GM12878 (cell line): ENCODE measurements at regions not wholly inside any gene's neighbourhood (a gene's known extent, or its start where the extent isn't known, plus 50 kb on each side); places are given as distances from the start of the nearest gene placed in this dataset.

Source experiments
- ATAC-seq: fragments of 200-7000 bp; cut with Tn5 transposase; 3 replicates; pipeline ENCODE4 v1.9.1; 2020; ENCODE audit warnings: mild to moderate bottlenecking, moderate library complexity
- BruUV-seq: library from RNA; stranded (reverse); fragments of 400-500 nt; replicated peaks from 2 replicates; lab custom pipeline; 2021; lab: Mats Ljungman, UMichigan
- CTCF ChIA-PET: fragments of 300-600 bp; sonication (Branson Sonifier 250); formaldehyde crosslinking; extraction: SDS; loops from one replicate; lab custom pipeline; 2021; ENCODE audit warnings: inconsistent platforms; lab: Yijun Ruan, JAX
- POLR2A ChIA-PET: fragments of 350-600 bp; formaldehyde crosslinking; extraction: SDS; loops from one replicate; lab custom pipeline; 2021; ENCODE audit warnings: inconsistent platforms; lab: Charles Lee
- RAD21 ChIA-PET: fragments of 300-600 bp; sonication (Branson Sonifier 250); formaldehyde crosslinking; loops from one replicate; lab custom pipeline; 2023; ENCODE audit warnings: antibody characterized with exemption; ENCODE audit not compliant: unreplicated experiment; lab: Charles Lee
- SMC1A ChIA-PET: fragments of 300-600 bp; sonication (Branson Sonifier 250); formaldehyde crosslinking; loops from one replicate; lab custom pipeline; 2023; ENCODE audit not compliant: unreplicated experiment, uncharacterized antibody; lab: Charles Lee
- DNase-seq: peaks from one replicate; pipeline ENCODE4 v3.0.0-alpha.2; 2011; ENCODE audit warnings: low read depth, low spot score
- FAIRE-seq: peaks from 3 replicates; lab custom pipeline; 2011; peaks lifted over from hg19 to GRCh38; lab: Jason Lieb, UNC
- H2AFZ ChIP-seq: 2 replicates; pipeline ENCODE4 v1.6.0; 2011; ENCODE audit warnings: low read depth, low read length, control low read depth; ENCODE audit not compliant: control insufficient read depth
- H3K27ac ChIP-seq: 2 replicates; pipeline ENCODE4 v1.5.1; 2011; ENCODE audit warnings: control low read depth; ENCODE audit not compliant: control insufficient read depth, insufficient read depth
- H3K27me3 ChIP-seq, 2 experiments: replicated peaks in 1 of 2; 2 replicates each; pipeline versions ENCODE4 v1.6.0 to v1.6.1; 2011; ENCODE audit warnings: low read length in 1 of 2; ENCODE audit not compliant: control insufficient read depth in 2 of 2, insufficient read depth in 2 of 2
- H3K36me3 ChIP-seq, 2 experiments: 2 replicates each; pipeline ENCODE4 v1.5.1; 2011; ENCODE audit warnings: low read length in 1 of 2; ENCODE audit not compliant: control insufficient read depth in 2 of 2, insufficient read depth in 2 of 2
- H3K4me1 ChIP-seq: 2 replicates; pipeline ENCODE4 v1.6.1; 2011; ENCODE audit warnings: mild to moderate bottlenecking, low read length, moderate library complexity, mixed read lengths; ENCODE audit not compliant: control insufficient read depth, insufficient read depth
- H3K4me2 ChIP-seq: 2 replicates; pipeline ENCODE4 v1.6.0; 2011; ENCODE audit warnings: control low read depth; ENCODE audit not compliant: control insufficient read depth, insufficient read depth
- H3K4me3 ChIP-seq: fragments of 200-600 bp; sonication (generic); 2 replicates; pipeline ENCODE4 v1.5.1; 2016
- H3K79me2 ChIP-seq: 2 replicates; pipeline ENCODE4 v1.6.0; 2011; ENCODE audit warnings: low read length; ENCODE audit not compliant: control insufficient read depth, insufficient read depth
- H3K9ac ChIP-seq: 2 replicates; pipeline ENCODE4 v1.8.0; 2011; ENCODE audit warnings: low read length, control low read depth, mixed read lengths; ENCODE audit not compliant: control insufficient read depth, insufficient read depth
- H3K9me3 ChIP-seq: replicated peaks from 3 replicates; pipeline ENCODE4 v1.5.1; 2011; ENCODE audit warnings: mild to moderate bottlenecking, low read length; ENCODE audit not compliant: control insufficient read depth, insufficient read depth
- H4K20me1 ChIP-seq: 2 replicates; pipeline ENCODE4 v1.6.0; 2011; ENCODE audit not compliant: control insufficient read depth, insufficient read depth
- CEBPB ChIP-seq, 2 experiments: fragments of 150-350 bp in 1 of 2; IDR thresholded peaks; 2 replicates each; pipeline ENCODE4 v1.6.1; 2012 to 2014; ENCODE audit warnings: low read depth in 2 of 2, low read length in 2 of 2, borderline replicate concordance in 1 of 2, inconsistent platforms in 1 of 2
- CHD1 ChIP-seq: IDR thresholded peaks from 2 replicates; pipeline ENCODE4 v1.6.1; 2012; ENCODE audit warnings: low read depth, low read length, improper control_type of control experiment
- IKZF2 ChIP-seq, 2 experiments: fragments of 450-650 bp; IDR thresholded peaks; 2 replicates each; pipeline ENCODE4 v1.6.1; 2017; ENCODE audit warnings: mild to moderate bottlenecking in 2 of 2, moderate library complexity in 2 of 2
- JUND ChIP-seq: IDR thresholded peaks from 2 replicates; pipeline ENCODE4 v1.6.1; 2012; ENCODE audit warnings: low read depth, mild to moderate bottlenecking, low read length, improper control_type of control experiment, moderate library complexity
- MEF2B ChIP-seq: fragments of 450-650 bp; IDR thresholded peaks from 2 replicates; pipeline ENCODE4 v1.6.1; 2018; ENCODE audit warnings: mild to moderate bottlenecking, moderate library complexity; ENCODE audit not compliant: partially characterized antibody, poor library complexity, severe bottlenecking
- MYC ChIP-seq: IDR thresholded peaks from 2 replicates; pipeline ENCODE4 v1.6.1; 2011; ENCODE audit warnings: mild to moderate bottlenecking, low read length, moderate library complexity, inconsistent platforms; ENCODE audit not compliant: insufficient read depth, insufficient replicate concordance, insufficient read length, severe bottlenecking
- NFXL1 ChIP-seq: fragments of 450-650 bp; IDR thresholded peaks from 2 replicates; pipeline ENCODE4 v1.6.1; 2017; ENCODE audit warnings: antibody characterized with exemption, mild to moderate bottlenecking, borderline replicate concordance
- POLR2A ChIP-seq: IDR thresholded peaks from 2 replicates; pipeline ENCODE4 v1.6.1; 2011; ENCODE audit warnings: low read depth, mild to moderate bottlenecking, low read length
- POLR2AphosphoS5 ChIP-seq: IDR thresholded peaks from 2 replicates; pipeline ENCODE4 v1.6.1; 2011; ENCODE audit warnings: mild to moderate bottlenecking, low read length, inconsistent platforms
- ZBED1 ChIP-seq: IDR thresholded peaks from 2 replicates; pipeline ENCODE4 v1.6.1; 2016; ENCODE audit warnings: borderline replicate concordance
- WGBS: methylation state at CpG from one replicate; pipeline ENCODE4 v1.1.6; 2016; ENCODE audit warnings: low lambda C conversion rate; ENCODE audit not compliant: insufficient replicate concordance, insufficient coverage; ENCODE audit errors: missing lambda C conversion rate; 5-methylcytosine and 5-hydroxymethylcytosine counted together
- in situ Hi-C: fragments of 300-500 bp; cut with MboI; formaldehyde crosslinking; loops from 9 replicates; pipeline ENCODE4 v1.14.3; 2018; ENCODE audit warnings: mixed read lengths
- intact Hi-C: fragments of 100-400 bp; cut with micrococcal nuclease; formaldehyde crosslinking; loops from one replicate; pipeline ENCODE4 v1.14.2; 2022; ENCODE audit not compliant: unreplicated experiment
- TF ChIP-seq, protein P1 (sequence below): fragments of 450-650 bp; IDR thresholded peaks from 2 replicates; pipeline ENCODE4 v1.6.1; 2017; ENCODE audit warnings: mild to moderate bottlenecking, moderate library complexity
- TF ChIP-seq, protein P2 (sequence below): fragments of 450-650 bp; IDR thresholded peaks from 2 replicates; pipeline ENCODE4 v1.6.1; 2016; ENCODE audit warnings: mild to moderate bottlenecking, moderate library complexity, borderline replicate concordance

GRCh38 chr5:173768267-173768806 is 119.8 kb upstream of the CPEB4 start:
- H3K36me3 ChIP-seq = no peaks in the 10 kb centered on the region
- H4K20me1 ChIP-seq = no peaks in the 10 kb centered on the region
- H3K4me3 ChIP-seq = no peak overlapping the region
- TF ChIP-seq MEF2B (no peak), IKZF2 (IDR thresholded peaks at IDR 0.05) (no peak), MYC (no peak), POLR2AphosphoS5 (no peak), JUND (no peak), CHD1 (no peak), POLR2A (no peak), CEBPB (IDR thresholded peaks at IDR 0.05; ENCODE audit: borderline replicate concordance in 1 of 2, low read depth in 2 of 2, low read length in 2 of 2) (no peak), NFXL1 (no peak), ZBED1 (no peak)
- TF ChIP-seq, protein P1, sequence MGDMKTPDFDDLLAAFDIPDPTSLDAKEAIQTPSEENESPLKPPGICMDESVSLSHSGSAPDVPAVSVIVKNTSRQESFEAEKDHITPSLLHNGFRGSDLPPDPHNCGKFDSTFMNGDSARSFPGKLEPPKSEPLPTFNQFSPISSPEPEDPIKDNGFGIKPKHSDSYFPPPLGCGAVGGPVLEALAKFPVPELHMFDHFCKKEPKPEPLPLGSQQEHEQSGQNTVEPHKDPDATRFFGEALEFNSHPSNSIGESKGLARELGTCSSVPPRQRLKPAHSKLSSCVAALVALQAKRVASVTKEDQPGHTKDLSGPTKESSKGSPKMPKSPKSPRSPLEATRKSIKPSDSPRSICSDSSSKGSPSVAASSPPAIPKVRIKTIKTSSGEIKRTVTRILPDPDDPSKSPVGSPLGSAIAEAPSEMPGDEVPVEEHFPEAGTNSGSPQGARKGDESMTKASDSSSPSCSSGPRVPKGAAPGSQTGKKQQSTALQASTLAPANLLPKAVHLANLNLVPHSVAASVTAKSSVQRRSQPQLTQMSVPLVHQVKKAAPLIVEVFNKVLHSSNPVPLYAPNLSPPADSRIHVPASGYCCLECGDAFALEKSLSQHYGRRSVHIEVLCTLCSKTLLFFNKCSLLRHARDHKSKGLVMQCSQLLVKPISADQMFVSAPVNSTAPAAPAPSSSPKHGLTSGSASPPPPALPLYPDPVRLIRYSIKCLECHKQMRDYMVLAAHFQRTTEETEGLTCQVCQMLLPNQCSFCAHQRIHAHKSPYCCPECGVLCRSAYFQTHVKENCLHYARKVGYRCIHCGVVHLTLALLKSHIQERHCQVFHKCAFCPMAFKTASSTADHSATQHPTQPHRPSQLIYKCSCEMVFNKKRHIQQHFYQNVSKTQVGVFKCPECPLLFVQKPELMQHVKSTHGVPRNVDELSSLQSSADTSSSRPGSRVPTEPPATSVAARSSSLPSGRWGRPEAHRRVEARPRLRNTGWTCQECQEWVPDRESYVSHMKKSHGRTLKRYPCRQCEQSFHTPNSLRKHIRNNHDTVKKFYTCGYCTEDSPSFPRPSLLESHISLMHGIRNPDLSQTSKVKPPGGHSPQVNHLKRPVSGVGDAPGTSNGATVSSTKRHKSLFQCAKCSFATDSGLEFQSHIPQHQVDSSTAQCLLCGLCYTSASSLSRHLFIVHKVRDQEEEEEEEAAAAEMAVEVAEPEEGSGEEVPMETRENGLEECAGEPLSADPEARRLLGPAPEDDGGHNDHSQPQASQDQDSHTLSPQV = no peak
- TF ChIP-seq, protein P2, sequence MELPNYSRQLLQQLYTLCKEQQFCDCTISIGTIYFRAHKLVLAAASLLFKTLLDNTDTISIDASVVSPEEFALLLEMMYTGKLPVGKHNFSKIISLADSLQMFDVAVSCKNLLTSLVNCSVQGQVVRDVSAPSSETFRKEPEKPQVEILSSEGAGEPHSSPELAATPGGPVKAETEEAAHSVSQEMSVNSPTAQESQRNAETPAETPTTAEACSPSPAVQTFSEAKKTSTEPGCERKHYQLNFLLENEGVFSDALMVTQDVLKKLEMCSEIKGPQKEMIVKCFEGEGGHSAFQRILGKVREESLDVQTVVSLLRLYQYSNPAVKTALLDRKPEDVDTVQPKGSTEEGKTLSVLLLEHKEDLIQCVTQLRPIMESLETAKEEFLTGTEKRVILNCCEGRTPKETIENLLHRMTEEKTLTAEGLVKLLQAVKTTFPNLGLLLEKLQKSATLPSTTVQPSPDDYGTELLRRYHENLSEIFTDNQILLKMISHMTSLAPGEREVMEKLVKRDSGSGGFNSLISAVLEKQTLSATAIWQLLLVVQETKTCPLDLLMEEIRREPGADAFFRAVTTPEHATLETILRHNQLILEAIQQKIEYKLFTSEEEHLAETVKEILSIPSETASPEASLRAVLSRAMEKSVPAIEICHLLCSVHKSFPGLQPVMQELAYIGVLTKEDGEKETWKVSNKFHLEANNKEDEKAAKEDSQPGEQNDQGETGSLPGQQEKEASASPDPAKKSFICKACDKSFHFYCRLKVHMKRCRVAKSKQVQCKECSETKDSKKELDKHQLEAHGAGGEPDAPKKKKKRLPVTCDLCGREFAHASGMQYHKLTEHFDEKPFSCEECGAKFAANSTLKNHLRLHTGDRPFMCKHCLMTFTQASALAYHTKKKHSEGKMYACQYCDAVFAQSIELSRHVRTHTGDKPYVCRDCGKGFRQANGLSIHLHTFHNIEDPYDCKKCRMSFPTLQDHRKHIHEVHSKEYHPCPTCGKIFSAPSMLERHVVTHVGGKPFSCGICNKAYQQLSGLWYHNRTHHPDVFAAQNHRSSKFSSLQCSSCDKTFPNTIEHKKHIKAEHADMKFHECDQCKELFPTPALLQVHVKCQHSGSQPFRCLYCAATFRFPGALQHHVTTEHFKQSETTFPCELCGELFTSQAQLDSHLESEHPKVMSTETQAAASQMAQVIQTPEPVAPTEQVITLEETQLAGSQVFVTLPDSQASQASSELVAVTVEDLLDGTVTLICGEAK = no peak
- 86% methylated on average over 5 of the region's 5 CpGs for WGBS
- DNase-seq (no peak), FAIRE-seq (no peak), ATAC-seq (no peak)
- no TSS peak for BruUV-seq
- SMC1A ChIA-PET = no interaction called here
- no peak overlapping the region for H2AFZ ChIP-seq
- in situ Hi-C loops (no loop called here), intact Hi-C loops (no loop called here)
- RAD21 ChIA-PET = interaction anchor here (1.3 to 1.9 kb wide), 2 partner anchors 16 to 18 kb away, joined by 6 read pairs; no protein-coding TSS in a partner anchor
- POLR2A ChIA-PET = no interaction called here
- no peaks in the 10 kb centered on the region for H3K9me3 ChIP-seq
- H3K27me3 ChIP-seq = no peaks in the 10 kb centered on the region
- H3K4me2 ChIP-seq = no peak overlapping the region
- no peaks in the 10 kb centered on the region for H3K79me2 ChIP-seq
- H3K4me1 ChIP-seq = peaks cover 3% of the 10 kb centered on the region; the same call in 1 of the 2 replicates
- CTCF ChIA-PET = interaction anchor here (1.7 kb wide), 1 partner anchor 18 kb away, joined by 3 read pairs; no protein-coding TSS in a partner anchor
- no peak overlapping the region for H3K27ac ChIP-seq
- no peak overlapping the region for H3K9ac ChIP-seq
